Nephron (organoid): ENCODE measurements at regions not wholly inside any gene's neighbourhood (a gene's known extent, or its start where the extent isn't known, plus 50 kb on each side); places are given as distances from the start of the nearest gene placed in this dataset.

ENCODE experiments used
- H3K27ac Mint-ChIP-seq, 3 experiments: 2 replicates each; pipeline ENCODE4 v1.8.0; 2020; ENCODE audit warnings: mixed read lengths in 3 of 3, mild to moderate bottlenecking in 2 of 3, moderate library complexity in 1 of 3
- H3K27me3 Mint-ChIP-seq: 2 replicates; pipeline ENCODE4 v1.8.0; 2021; ENCODE audit warnings: low read depth, mild to moderate bottlenecking, moderate library complexity, mixed read lengths
- H3K36me3 Mint-ChIP-seq: 2 replicates; pipeline ENCODE4 v1.8.0; 2020; ENCODE audit warnings: low read depth, mixed read lengths
- H3K4me1 Mint-ChIP-seq: 2 replicates; pipeline ENCODE4 v1.8.0; 2020; ENCODE audit warnings: mixed read lengths
- H3K4me3 Mint-ChIP-seq, 3 experiments: 2 replicates each; pipeline ENCODE4 v1.8.0; 2020; ENCODE audit warnings: mild to moderate bottlenecking in 3 of 3, mixed read lengths in 3 of 3, moderate library complexity in 2 of 3
- H3K9me3 Mint-ChIP-seq: 2 replicates; pipeline ENCODE4 v1.8.0; 2020; ENCODE audit warnings: mixed read lengths
- TF ChIP-seq, protein P1 (sequence below), 3 experiments: fragments of 200-600 bp; sonication (generic); IDR thresholded peaks; one replicate each; pipeline ENCODE4 v1.5.0; 2021; ENCODE audit warnings: antibody characterized with exemption in 3 of 3; ENCODE audit not compliant: unreplicated experiment in 3 of 3

DNA sequence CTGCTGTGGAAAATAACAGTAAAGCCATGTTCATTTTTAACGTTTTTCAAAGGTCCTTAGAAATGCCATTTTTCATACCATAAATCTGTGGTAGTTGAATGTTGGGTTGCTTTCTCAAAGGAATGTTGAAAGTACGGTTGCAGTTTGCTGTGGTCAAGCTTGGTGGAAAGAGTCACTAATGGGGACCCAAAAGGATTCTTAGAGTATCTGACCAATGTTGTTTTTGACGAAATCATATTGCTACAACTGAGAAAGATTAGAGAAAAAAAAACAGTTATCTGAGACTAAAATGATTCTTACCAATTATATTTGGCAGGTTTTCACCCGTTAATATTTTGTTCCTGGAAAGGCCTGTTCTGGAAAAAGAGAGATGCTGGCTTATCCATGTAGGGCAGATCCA, 439.5 kb upstream of the ETAA1 start:
- Mint-ChIP-seq H3K4me3 (no peak overlapping the region), H3K27ac (no peak overlapping the region), H3K36me3 (no peaks in the 10 kb centered on the region), H3K27me3 (peaks cover 5% of the 10 kb centered on the region), H3K4me1 (peaks cover 17% of the 10 kb centered on the region), H3K9me3 (no peaks in the 10 kb centered on the region)
- TF ChIP-seq, protein P1, sequence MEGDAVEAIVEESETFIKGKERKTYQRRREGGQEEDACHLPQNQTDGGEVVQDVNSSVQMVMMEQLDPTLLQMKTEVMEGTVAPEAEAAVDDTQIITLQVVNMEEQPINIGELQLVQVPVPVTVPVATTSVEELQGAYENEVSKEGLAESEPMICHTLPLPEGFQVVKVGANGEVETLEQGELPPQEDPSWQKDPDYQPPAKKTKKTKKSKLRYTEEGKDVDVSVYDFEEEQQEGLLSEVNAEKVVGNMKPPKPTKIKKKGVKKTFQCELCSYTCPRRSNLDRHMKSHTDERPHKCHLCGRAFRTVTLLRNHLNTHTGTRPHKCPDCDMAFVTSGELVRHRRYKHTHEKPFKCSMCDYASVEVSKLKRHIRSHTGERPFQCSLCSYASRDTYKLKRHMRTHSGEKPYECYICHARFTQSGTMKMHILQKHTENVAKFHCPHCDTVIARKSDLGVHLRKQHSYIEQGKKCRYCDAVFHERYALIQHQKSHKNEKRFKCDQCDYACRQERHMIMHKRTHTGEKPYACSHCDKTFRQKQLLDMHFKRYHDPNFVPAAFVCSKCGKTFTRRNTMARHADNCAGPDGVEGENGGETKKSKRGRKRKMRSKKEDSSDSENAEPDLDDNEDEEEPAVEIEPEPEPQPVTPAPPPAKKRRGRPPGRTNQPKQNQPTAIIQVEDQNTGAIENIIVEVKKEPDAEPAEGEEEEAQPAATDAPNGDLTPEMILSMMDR (IDR thresholded peaks at IDR 0.05; ENCODE audit: unreplicated experiment in 3 of 3) = no peak

GRCh38 chr2:66960161-66960560, 437.0 kb upstream of the ETAA1 start:
- Mint-ChIP-seq H3K36me3 (no peaks in the 10 kb centered on the region), H3K9me3 (no peaks in the 10 kb centered on the region), H3K4me1 (peaks cover 31% of the 10 kb centered on the region), H3K27me3 (peaks cover 5% of the 10 kb centered on the region), H3K27ac (no peak overlapping the region), H3K4me3 (no peak overlapping the region)
- TF ChIP-seq, protein P1 (IDR thresholded peaks at IDR 0.05; ENCODE audit: unreplicated experiment in 3 of 3) = no peak

- TF ChIP-seq, protein P1 (IDR thresholded peaks at IDR 0.05; ENCODE audit: unreplicated experiment in 3 of 3) = no peak
- Mint-ChIP-seq H3K9me3 (no peaks in the 10 kb centered on the region), H3K27me3 (peaks cover 5% of the 10 kb centered on the region), H3K4me3 (no peak overlapping the region), H3K36me3 (no peaks in the 10 kb centered on the region), H3K4me1 (peaks cover 18% of the 10 kb centered on the region), H3K27ac (peak overlapping the region; percentile 46 to 81 (median 75))
These were observed 434.4 kb upstream of the ETAA1 start for GRCh38 chr2:66962716-66963115.

GRCh38 chr2:66966631-66967030, 430.5 kb upstream of the ETAA1 start:
- H3K4me3 Mint-ChIP-seq = no peak overlapping the region
- H3K27me3 Mint-ChIP-seq = no peaks in the 10 kb centered on the region
- TF ChIP-seq, protein P1 (IDR thresholded peaks at IDR 0.05; ENCODE audit: unreplicated experiment in 3 of 3) = no peak
- peaks cover 3% of the 10 kb centered on the region for H3K9me3 Mint-ChIP-seq
- H3K4me1 Mint-ChIP-seq = peaks cover 15% of the 10 kb centered on the region
- H3K27ac Mint-ChIP-seq = peak overlapping the region in 2 of 3 experiments; percentile 39 to 41
- H3K36me3 Mint-ChIP-seq = peaks cover 3% of the 10 kb centered on the region

GRCh38 chr2:66968946-66969345, 428.2 kb upstream of the ETAA1 start:
- peaks cover 10% of the 10 kb centered on the region for H3K9me3 Mint-ChIP-seq
- no peak overlapping the region for H3K4me3 Mint-ChIP-seq
- H3K36me3 Mint-ChIP-seq = peaks cover 7% of the 10 kb centered on the region
- TF ChIP-seq, protein P1 (IDR thresholded peaks at IDR 0.05; ENCODE audit: unreplicated experiment in 3 of 3) = no peak
- no peak overlapping the region for H3K27ac Mint-ChIP-seq
- peaks cover 3% of the 10 kb centered on the region for H3K4me1 Mint-ChIP-seq
- H3K27me3 Mint-ChIP-seq = no peaks in the 10 kb centered on the region

DNA sequence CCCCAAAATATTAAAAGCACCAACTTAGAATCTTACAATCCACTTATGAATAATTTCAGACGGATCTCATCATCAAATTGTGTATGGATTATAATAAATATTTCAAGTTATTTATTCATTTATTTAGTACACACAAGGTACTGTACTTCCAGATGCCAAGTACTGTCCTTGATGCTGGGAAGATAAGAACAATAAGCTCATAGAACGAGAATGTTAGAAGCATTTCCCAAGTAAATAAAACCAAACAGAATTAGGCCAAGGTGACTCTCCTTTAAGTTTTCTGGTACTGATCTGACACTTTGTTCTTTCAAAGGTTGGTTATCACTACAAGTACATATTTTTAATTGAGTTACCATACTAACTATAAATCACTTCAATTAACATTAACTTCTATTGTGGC, 416.1 kb upstream of the ETAA1 start:
- TF ChIP-seq, protein P1 (IDR thresholded peaks at IDR 0.05; ENCODE audit: unreplicated experiment in 3 of 3) = no peak
- Mint-ChIP-seq H3K36me3 (no peaks in the 10 kb centered on the region), H3K27me3 (no peaks in the 10 kb centered on the region), H3K9me3 (peaks cover 3% of the 10 kb centered on the region), H3K4me3 (no peak overlapping the region), H3K27ac (no peak overlapping the region), H3K4me1 (no peaks in the 10 kb centered on the region)
